ENCODE measurements at regions not wholly inside any gene's neighbourhood (a gene's known extent, or its start where the extent isn't known, plus 50 kb on each side); places are given as distances from the start of the nearest gene placed in this dataset.

GRCh38 chr5:104540448-104540847 is 977.9 kb upstream of the NUDT12 start:
- ChIA-PET POLR2A (ENCODE audit: low non-redundant PET) (no interaction called here), CTCF (no interaction called here)
- peak; percentile 88 for DNase-seq (ENCODE audit: low spot score)
- no peak overlapping the region for H3K4me3 ChIP-seq (ENCODE audit: low read depth, low read length, poor library complexity, severe bottlenecking)
- no peaks in the 10 kb centered on the region for H3K9me3 ChIP-seq (ENCODE audit: low read depth, low read length, poor library complexity, severe bottlenecking)
- no TSS peak for BruUV-seq (replicated peaks)
- TF ChIP-seq CTCF (conservative IDR thresholded peaks at IDR 0.05; ENCODE audit: low read depth, low read length), result no peak
- TF ChIP-seq EZH2 (IDR thresholded peaks at IDR 0.05; ENCODE audit: borderline replicate concordance, low read depth, low read length, poor library complexity, severe bottlenecking), result no peak
- intact Hi-C loops (cut with micrococcal nuclease; ENCODE audit: unreplicated experiment), result no loop called here
- H3K27ac ChIP-seq (ENCODE audit: low read depth, low read length, poor library complexity, severe bottlenecking), result peak overlapping the region; percentile 64
- H3K36me3 ChIP-seq (ENCODE audit: insufficient read depth, low read length, poor library complexity, severe bottlenecking), result no peaks in the 10 kb centered on the region
- H3K4me1 ChIP-seq (ENCODE audit: insufficient read depth, low read length, poor library complexity, severe bottlenecking), result peaks cover 26% of the 10 kb centered on the region
- H3K27me3 ChIP-seq (replicated peaks; ENCODE audit: insufficient read depth, low read depth, low read length, poor library complexity), result no peaks in the 10 kb centered on the region

GRCh38 chr5:104539618-104540350 is 977.2 kb upstream of the NUDT12 start:
- Histone ChIP-seq H3K36me3 (ENCODE audit: insufficient read depth, low read length, poor library complexity, severe bottlenecking) (no peaks in the 10 kb centered on the region), H3K27me3 (replicated peaks; ENCODE audit: insufficient read depth, low read depth, low read length, poor library complexity) (no peaks in the 10 kb centered on the region), H3K4me1 (ENCODE audit: insufficient read depth, low read length, poor library complexity, severe bottlenecking) (peaks cover 26% of the 10 kb centered on the region), H3K4me3 (ENCODE audit: low read depth, low read length, poor library complexity, severe bottlenecking) (no peak overlapping the region), H3K27ac (ENCODE audit: low read depth, low read length, poor library complexity, severe bottlenecking) (no peak overlapping the region), H3K9me3 (ENCODE audit: low read depth, low read length, poor library complexity, severe bottlenecking) (no peaks in the 10 kb centered on the region)
- DNase-seq (ENCODE audit: low spot score), result peak; percentile 12
- POLR2A ChIA-PET (ENCODE audit: low non-redundant PET), result no interaction called here
- intact Hi-C loops (cut with micrococcal nuclease; ENCODE audit: unreplicated experiment), result no loop called here
- TF ChIP-seq EZH2 (IDR thresholded peaks at IDR 0.05; ENCODE audit: borderline replicate concordance, low read depth, low read length, poor library complexity, severe bottlenecking) (no peak), CTCF (conservative IDR thresholded peaks at IDR 0.05; ENCODE audit: low read depth, low read length) (no peak)
- CTCF ChIA-PET, result no interaction called here
- no TSS peak for BruUV-seq (replicated peaks)

- H3K9me3 ChIP-seq (ENCODE audit: low read depth, low read length, poor library complexity, severe bottlenecking), result no peaks in the 10 kb centered on the region
- ChIA-PET CTCF (no interaction called here), POLR2A (ENCODE audit: low non-redundant PET) (no interaction called here)
- no peaks in the 10 kb centered on the region for H3K36me3 ChIP-seq (ENCODE audit: insufficient read depth, low read length, poor library complexity, severe bottlenecking)
- intact Hi-C loops (cut with micrococcal nuclease; ENCODE audit: unreplicated experiment), result no loop called here
- H3K27me3 ChIP-seq (replicated peaks; ENCODE audit: insufficient read depth, low read depth, low read length, poor library complexity), result no peaks in the 10 kb centered on the region
- no peak overlapping the region for H3K4me3 ChIP-seq (ENCODE audit: low read depth, low read length, poor library complexity, severe bottlenecking)
- no TSS peak for BruUV-seq (replicated peaks)
- no peak overlapping the region for H3K27ac ChIP-seq (ENCODE audit: low read depth, low read length, poor library complexity, severe bottlenecking)
- peaks cover 26% of the 10 kb centered on the region for H3K4me1 ChIP-seq (ENCODE audit: insufficient read depth, low read length, poor library complexity, severe bottlenecking)
- TF ChIP-seq EZH2 (IDR thresholded peaks at IDR 0.05; ENCODE audit: borderline replicate concordance, low read depth, low read length, poor library complexity, severe bottlenecking), result no peak
- no peak for TF ChIP-seq CTCF (conservative IDR thresholded peaks at IDR 0.05; ENCODE audit: low read depth, low read length)
- DNase-seq (ENCODE audit: low spot score), result no peak
Measured at GRCh38 chr5:104538734-104539133, 976.1 kb upstream of the NUDT12 start.

All from A673 (cell line).